GM12878 (cell line): ENCODE measurements at regions not wholly inside any gene's neighbourhood (a gene's known extent, or its start where the extent isn't known, plus 50 kb on each side); places are given as distances from the start of the nearest gene placed in this dataset.
A peak's percentile ranks its signal among the peaks of the same experiment; 100 is the strongest.

Experiments
- ATAC-seq: fragments of 200-7000 bp; cut with Tn5 transposase; 3 replicates; pipeline ENCODE4 v1.9.1; 2020; ENCODE audit warnings: mild to moderate bottlenecking, moderate library complexity
- BruUV-seq: library from RNA; stranded (reverse); fragments of 400-500 nt; replicated peaks from 2 replicates; lab custom pipeline; 2021; lab: Mats Ljungman, UMichigan
- CTCF ChIA-PET: fragments of 300-600 bp; sonication (Branson Sonifier 250); formaldehyde crosslinking; extraction: SDS; loops from one replicate; lab custom pipeline; 2021; ENCODE audit warnings: inconsistent platforms; lab: Yijun Ruan, JAX
- POLR2A ChIA-PET: fragments of 350-600 bp; formaldehyde crosslinking; extraction: SDS; loops from one replicate; lab custom pipeline; 2021; ENCODE audit warnings: inconsistent platforms; lab: Charles Lee
- RAD21 ChIA-PET: fragments of 300-600 bp; sonication (Branson Sonifier 250); formaldehyde crosslinking; loops from one replicate; lab custom pipeline; 2023; ENCODE audit warnings: antibody characterized with exemption; ENCODE audit not compliant: unreplicated experiment; lab: Charles Lee
- SMC1A ChIA-PET: fragments of 300-600 bp; sonication (Branson Sonifier 250); formaldehyde crosslinking; loops from one replicate; lab custom pipeline; 2023; ENCODE audit not compliant: unreplicated experiment, uncharacterized antibody; lab: Charles Lee
- DNase-seq: peaks from one replicate; pipeline ENCODE4 v3.0.0-alpha.2; 2011; ENCODE audit warnings: low read depth, low spot score
- FAIRE-seq: peaks from 3 replicates; lab custom pipeline; 2011; peaks lifted over from hg19 to GRCh38; lab: Jason Lieb, UNC
- H2AFZ ChIP-seq: 2 replicates; pipeline ENCODE4 v1.6.0; 2011; ENCODE audit warnings: low read depth, low read length, control low read depth; ENCODE audit not compliant: control insufficient read depth
- H3K27ac ChIP-seq: 2 replicates; pipeline ENCODE4 v1.5.1; 2011; ENCODE audit warnings: control low read depth; ENCODE audit not compliant: control insufficient read depth, insufficient read depth
- H3K27me3 ChIP-seq, 2 experiments: replicated peaks in 1 of 2; 2 replicates each; pipeline versions ENCODE4 v1.6.0 to v1.6.1; 2011; ENCODE audit warnings: low read length in 1 of 2; ENCODE audit not compliant: control insufficient read depth in 2 of 2, insufficient read depth in 2 of 2
- H3K36me3 ChIP-seq, 2 experiments: 2 replicates each; pipeline ENCODE4 v1.5.1; 2011; ENCODE audit warnings: low read length in 1 of 2; ENCODE audit not compliant: control insufficient read depth in 2 of 2, insufficient read depth in 2 of 2
- H3K4me1 ChIP-seq: 2 replicates; pipeline ENCODE4 v1.6.1; 2011; ENCODE audit warnings: mild to moderate bottlenecking, low read length, moderate library complexity, mixed read lengths; ENCODE audit not compliant: control insufficient read depth, insufficient read depth
- H3K4me2 ChIP-seq: 2 replicates; pipeline ENCODE4 v1.6.0; 2011; ENCODE audit warnings: control low read depth; ENCODE audit not compliant: control insufficient read depth, insufficient read depth
- H3K4me3 ChIP-seq: fragments of 200-600 bp; sonication (generic); 2 replicates; pipeline ENCODE4 v1.5.1; 2016
- H3K79me2 ChIP-seq: 2 replicates; pipeline ENCODE4 v1.6.0; 2011; ENCODE audit warnings: low read length; ENCODE audit not compliant: control insufficient read depth, insufficient read depth
- H3K9ac ChIP-seq: 2 replicates; pipeline ENCODE4 v1.8.0; 2011; ENCODE audit warnings: low read length, control low read depth, mixed read lengths; ENCODE audit not compliant: control insufficient read depth, insufficient read depth
- H3K9me3 ChIP-seq: replicated peaks from 3 replicates; pipeline ENCODE4 v1.5.1; 2011; ENCODE audit warnings: mild to moderate bottlenecking, low read length; ENCODE audit not compliant: control insufficient read depth, insufficient read depth
- H4K20me1 ChIP-seq: 2 replicates; pipeline ENCODE4 v1.6.0; 2011; ENCODE audit not compliant: control insufficient read depth, insufficient read depth
- BMI1 ChIP-seq: fragments of 450-650 bp; IDR thresholded peaks from 2 replicates; pipeline ENCODE4 v1.6.1; 2016; ENCODE audit warnings: mild to moderate bottlenecking, moderate library complexity, borderline replicate concordance
- CBX3 ChIP-seq: fragments of 200-600 bp; sonication (generic); IDR thresholded peaks from 2 replicates; pipeline ENCODE4 v1.6.1; 2016; ENCODE audit warnings: low read depth, borderline replicate concordance
- ETV6 ChIP-seq, 2 experiments: fragments of 450-650 bp in 1 of 2; IDR thresholded peaks in 1 of 2; conservative IDR thresholded peaks in 1 of 2; 2 replicates each; pipeline ENCODE4 v1.6.1; 2014; ENCODE audit warnings: antibody characterized with exemption in 1 of 2, borderline replicate concordance in 1 of 2, low read depth in 1 of 2, mild to moderate bottlenecking in 1 of 2, moderate library complexity in 1 of 2
- GATAD2B ChIP-seq: fragments of 450-650 bp; conservative IDR thresholded peaks from 2 replicates; pipeline ENCODE4 v1.6.1; 2017; ENCODE audit warnings: low read depth, mild to moderate bottlenecking, moderate library complexity
- IKZF2 ChIP-seq, 2 experiments: fragments of 450-650 bp; IDR thresholded peaks; 2 replicates each; pipeline ENCODE4 v1.6.1; 2017; ENCODE audit warnings: mild to moderate bottlenecking in 2 of 2, moderate library complexity in 2 of 2
- MTA2 ChIP-seq: fragments of 450-650 bp; IDR thresholded peaks from 2 replicates; pipeline ENCODE4 v1.6.1; 2016; ENCODE audit warnings: low read depth, mild to moderate bottlenecking, moderate library complexity
- TBL1XR1 ChIP-seq: IDR thresholded peaks from 2 replicates; pipeline ENCODE4 v1.6.1; 2012; ENCODE audit warnings: low read depth, low read length, improper control_type of control experiment
- WGBS: methylation state at CpG from one replicate; pipeline ENCODE4 v1.1.6; 2016; ENCODE audit warnings: low lambda C conversion rate; ENCODE audit not compliant: insufficient replicate concordance, insufficient coverage; ENCODE audit errors: missing lambda C conversion rate; 5-methylcytosine and 5-hydroxymethylcytosine counted together
- in situ Hi-C: fragments of 300-500 bp; cut with MboI; formaldehyde crosslinking; loops from 9 replicates; pipeline ENCODE4 v1.14.3; 2018; ENCODE audit warnings: mixed read lengths
- intact Hi-C: fragments of 100-400 bp; cut with micrococcal nuclease; formaldehyde crosslinking; loops from one replicate; pipeline ENCODE4 v1.14.2; 2022; ENCODE audit not compliant: unreplicated experiment
- TF ChIP-seq, protein P1 (sequence below), 3 experiments: IDR thresholded peaks in 2 of 3; conservative IDR thresholded peaks in 1 of 3; 2 replicates each; pipeline ENCODE4 v1.5.1; 2011; ENCODE audit warnings: low read depth in 3 of 3, low read length in 3 of 3, mild to moderate bottlenecking in 3 of 3, control low read depth in 2 of 3, moderate library complexity in 2 of 3, inconsistent platforms in 1 of 3, mixed read lengths in 1 of 3; ENCODE audit not compliant: control insufficient read depth in 2 of 3, insufficient read depth in 1 of 3; ENCODE audit errors: extremely low read depth in 1 of 3

- TF ChIP-seq BMI1 (peak; percentile 60; the same call in 1 of the 2 replicates), GATAD2B (no peak), MTA2 (peak; percentile 77)
Observed at GRCh38 chr5:107263387-107264018, 407.2 kb downstream of the EFNA5 start (continued).

DNA sequence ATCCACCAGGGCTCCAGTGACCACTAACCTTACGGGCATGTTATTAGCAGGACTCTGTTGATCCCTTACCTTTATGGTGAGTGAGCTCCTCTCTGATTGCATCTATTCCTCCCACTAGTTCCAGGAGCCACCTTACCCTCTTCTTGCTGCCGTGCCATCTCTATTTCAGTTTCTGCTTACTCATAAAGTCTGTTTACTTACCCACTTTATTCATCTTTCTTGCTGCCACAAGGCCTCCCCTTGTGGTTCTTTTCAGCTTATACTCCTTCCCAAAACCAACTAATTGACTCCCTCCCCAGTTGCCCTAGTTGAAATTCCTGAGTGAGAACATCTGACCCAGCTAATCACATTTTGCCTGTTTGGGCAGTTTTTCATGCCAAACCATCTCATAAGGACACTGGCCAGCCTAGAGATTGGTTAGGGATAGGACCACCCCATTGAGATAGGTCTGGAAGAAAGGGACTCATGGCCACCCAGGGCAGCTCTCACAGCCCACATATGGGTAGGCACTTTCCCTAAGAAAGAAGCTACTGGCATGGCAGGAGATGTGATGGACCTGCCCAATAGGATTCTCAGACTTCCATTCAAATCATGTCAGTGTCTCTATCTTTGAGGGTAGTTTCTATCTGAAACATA is 412.7 kb downstream of the EFNA5 start:
- no peaks in the 10 kb centered on the region for H3K79me2 ChIP-seq
- intact Hi-C loops (no loop called here), in situ Hi-C loops (no loop called here)
- ATAC-seq (peak; percentile 60), FAIRE-seq (no peak), DNase-seq (peak; percentile 20)
- H3K36me3 ChIP-seq = no peaks in the 10 kb centered on the region
- H3K4me2 ChIP-seq = no peak overlapping the region
- WGBS = 15% methylated on average over 2 of the region's 2 CpGs
- no peak for TF ChIP-seq IKZF2 (IDR thresholded peaks at IDR 0.05)
- no peak for TF ChIP-seq CBX3
- no peak for TF ChIP-seq TBL1XR1
- no peak for TF ChIP-seq ETV6 (conservative IDR thresholded peaks at IDR 0.05 in 1 of 2, IDR thresholded peaks at IDR 0.05 in 1 of 2; ENCODE audit: borderline replicate concordance in 1 of 2, low read depth in 1 of 2)
- TF ChIP-seq, protein P1, sequence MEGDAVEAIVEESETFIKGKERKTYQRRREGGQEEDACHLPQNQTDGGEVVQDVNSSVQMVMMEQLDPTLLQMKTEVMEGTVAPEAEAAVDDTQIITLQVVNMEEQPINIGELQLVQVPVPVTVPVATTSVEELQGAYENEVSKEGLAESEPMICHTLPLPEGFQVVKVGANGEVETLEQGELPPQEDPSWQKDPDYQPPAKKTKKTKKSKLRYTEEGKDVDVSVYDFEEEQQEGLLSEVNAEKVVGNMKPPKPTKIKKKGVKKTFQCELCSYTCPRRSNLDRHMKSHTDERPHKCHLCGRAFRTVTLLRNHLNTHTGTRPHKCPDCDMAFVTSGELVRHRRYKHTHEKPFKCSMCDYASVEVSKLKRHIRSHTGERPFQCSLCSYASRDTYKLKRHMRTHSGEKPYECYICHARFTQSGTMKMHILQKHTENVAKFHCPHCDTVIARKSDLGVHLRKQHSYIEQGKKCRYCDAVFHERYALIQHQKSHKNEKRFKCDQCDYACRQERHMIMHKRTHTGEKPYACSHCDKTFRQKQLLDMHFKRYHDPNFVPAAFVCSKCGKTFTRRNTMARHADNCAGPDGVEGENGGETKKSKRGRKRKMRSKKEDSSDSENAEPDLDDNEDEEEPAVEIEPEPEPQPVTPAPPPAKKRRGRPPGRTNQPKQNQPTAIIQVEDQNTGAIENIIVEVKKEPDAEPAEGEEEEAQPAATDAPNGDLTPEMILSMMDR (IDR thresholded peaks at IDR 0.05 in 2 of 3, conservative IDR thresholded peaks at IDR 0.05 in 1 of 3; ENCODE audit: control insufficient read depth in 2 of 3, extremely low read depth in 1 of 3, insufficient read depth in 1 of 3, low read depth in 3 of 3, low read length in 3 of 3) = no peak
- BruUV-seq = no TSS peak
- peaks cover 1% of the 10 kb centered on the region; the same call in 1 of the 2 replicates for H3K4me1 ChIP-seq
- RAD21 ChIA-PET = interaction anchor here (1.1 to 1.5 kb wide), 3 partner anchors 9 to 31 kb away, joined by 3 to 5 read pairs (median 3); no protein-coding TSS in a partner anchor
- H3K4me3 ChIP-seq = no peak overlapping the region
- no peak overlapping the region for H3K9ac ChIP-seq
- POLR2A ChIA-PET = no interaction called here
- CTCF ChIA-PET = interaction anchor here (1.4 to 3.5 kb wide), 2 partner anchors 10 to 12 kb away, joined by 6 to 30 read pairs; no protein-coding TSS in a partner anchor
- H3K27me3 ChIP-seq = no peaks in the 10 kb centered on the region
- SMC1A ChIA-PET = interaction anchor here (0.6 to 2.6 kb wide), 7 partner anchors 10 to 153 kb away, joined by 3 to 13 read pairs (median 3); no protein-coding TSS in a partner anchor
- no peaks in the 10 kb centered on the region for H4K20me1 ChIP-seq
- no peak overlapping the region for H3K27ac ChIP-seq
- peaks cover 12% of the 10 kb centered on the region for H3K9me3 ChIP-seq
- no peak overlapping the region for H2AFZ ChIP-seq
